Lower lobe of right lung (tissue), 2 donors: ENCODE measurements at regions not wholly inside any gene's neighbourhood (a gene's known extent, or its start where the extent isn't known, plus 50 kb on each side); places are given as distances from the start of the nearest gene placed in this dataset.
"Not testable (repeated sequence)": the region's sequence is repeated elsewhere in the genome, so short reads cannot be mapped to it uniquely, and the experiment has no call there.

Experiments used
- ATAC-seq, 2 donors: fragments of 200-7000 bp; cut with Tn5 transposase; one replicate each; pipeline ENCODE4 v1.9.1; 2020 to 2022; ENCODE audit warnings: mild to moderate bottlenecking in 2 of 2, moderate library complexity in 2 of 2
- DNase-seq: peaks from one replicate; pipeline ENCODE4 v3.0.0-alpha.2; 2020
- H3K27ac ChIP-seq: fragments of 200-600 bp; one replicate; pipeline ENCODE4 v1.8.0; 2022
- H3K27me3 ChIP-seq: fragments of 200-600 bp; one replicate; pipeline ENCODE4 v1.8.0; 2022; ENCODE audit warnings: low read depth
- H3K36me3 ChIP-seq: fragments of 200-600 bp; one replicate; pipeline ENCODE4 v1.8.0; 2022; ENCODE audit warnings: mild to moderate bottlenecking
- H3K4me1 ChIP-seq: fragments of 200-600 bp; one replicate; pipeline ENCODE4 v1.8.0; 2022
- H3K4me3 ChIP-seq: fragments of 200-600 bp; one replicate; pipeline ENCODE4 v1.8.0; 2022; ENCODE audit warnings: mild to moderate bottlenecking
- H3K9me3 ChIP-seq: fragments of 200-600 bp; one replicate; pipeline ENCODE4 v1.8.0; 2022
- CTCF ChIP-seq: fragments of 200-600 bp; IDR thresholded peaks from one replicate; pipeline ENCODE4 v1.8.0; 2022; ENCODE audit warnings: antibody characterized with exemption, mild to moderate bottlenecking
- intact Hi-C: fragments of 100-400 bp; cut with DNase I; formaldehyde crosslinking; loops from one replicate; pipeline ENCODE4 v1.11.0; 2022
- donor health status: DM: no; HTN: yes; CAD: no; lungs with severe emphysema.

GRCh38 chrX:98263135-98263534 lies 1379.4 kb downstream of the RPA4 start:
- no peak for TF ChIP-seq CTCF
- H3K4me1 ChIP-seq, result no peaks in the 10 kb centered on the region
- DNase-seq (no peak), ATAC-seq (no peak)
- H3K4me3 ChIP-seq, result no peak overlapping the region
- no peaks in the 10 kb centered on the region for H3K9me3 ChIP-seq
- no peak overlapping the region for H3K27ac ChIP-seq
- intact Hi-C loops, result no loop called here
- no peaks in the 10 kb centered on the region for H3K27me3 ChIP-seq
- H3K36me3 ChIP-seq, result no peaks in the 10 kb centered on the region

DNA sequence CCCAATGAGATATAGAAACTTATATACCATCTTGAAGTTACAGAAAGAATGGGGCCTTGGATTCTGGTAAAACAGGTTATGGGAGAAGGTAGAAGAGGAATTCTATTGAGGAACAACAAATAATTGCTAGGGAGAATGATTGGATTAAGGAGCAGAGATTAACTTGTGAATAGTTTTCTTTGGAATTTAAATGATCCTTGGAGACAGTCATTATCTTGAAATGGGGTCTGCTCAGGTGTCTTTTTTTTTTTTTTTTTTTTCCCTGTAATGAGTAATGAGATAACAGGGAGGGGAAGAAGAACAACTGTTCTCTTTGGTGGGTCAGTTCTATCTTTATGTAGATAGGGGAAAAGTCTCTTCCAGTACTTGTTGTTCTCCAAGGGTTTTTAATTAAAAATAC lies 1406.0 kb downstream of the RPA4 start:
- no peaks in the 10 kb centered on the region for H3K9me3 ChIP-seq
- intact Hi-C loops, result no loop called here
- TF ChIP-seq CTCF, result no peak
- ATAC-seq (no peak), DNase-seq (no peak)
- no peaks in the 10 kb centered on the region for H3K27me3 ChIP-seq
- H3K27ac ChIP-seq, result no peak overlapping the region
- no peaks in the 10 kb centered on the region for H3K4me1 ChIP-seq
- H3K36me3 ChIP-seq, result no peaks in the 10 kb centered on the region
- H3K4me3 ChIP-seq, result no peak overlapping the region

- ATAC-seq (no peak), DNase-seq (no peak)
- no peaks in the 10 kb centered on the region for H3K27me3 ChIP-seq
- no peak overlapping the region for H3K4me3 ChIP-seq
- TF ChIP-seq CTCF, result no peak
- no peaks in the 10 kb centered on the region for H3K36me3 ChIP-seq
- no peak overlapping the region for H3K27ac ChIP-seq
- intact Hi-C loops, result no loop called here
- H3K9me3 ChIP-seq, result no peaks in the 10 kb centered on the region
- H3K4me1 ChIP-seq, result no peaks in the 10 kb centered on the region
Observed at GRCh38 chrX:98294310-98294709, 1410.6 kb downstream of the RPA4 start.

DNA sequence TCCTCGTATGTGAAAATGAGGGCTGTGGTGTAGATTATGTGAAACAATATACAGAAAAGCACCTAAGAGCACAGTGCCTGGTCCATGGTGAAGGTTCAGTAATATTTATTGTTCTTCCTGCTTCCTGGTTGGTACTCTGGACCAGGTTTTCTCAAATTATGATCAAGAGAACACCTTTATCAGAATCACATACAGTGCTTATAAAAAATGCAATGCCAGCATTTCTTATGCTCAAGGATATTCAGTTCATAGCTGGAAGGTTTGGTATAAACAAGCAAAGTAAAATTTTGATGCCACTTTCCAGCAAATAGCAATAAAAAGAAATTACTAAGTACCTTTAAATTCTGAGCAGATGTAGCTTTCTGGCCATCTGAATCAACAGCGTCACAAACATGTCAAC lies 1412.4 kb downstream of the RPA4 start:
- Histone ChIP-seq H3K36me3 (no peaks in the 10 kb centered on the region), H3K27me3 (no peaks in the 10 kb centered on the region), H3K27ac (no peak overlapping the region), H3K9me3 (no peaks in the 10 kb centered on the region), H3K4me1 (no peaks in the 10 kb centered on the region), H3K4me3 (no peak overlapping the region)
- no peak for DNase-seq
- ATAC-seq, result no peak
- TF ChIP-seq CTCF, result no peak
- intact Hi-C loops, result no loop called here

DNA sequence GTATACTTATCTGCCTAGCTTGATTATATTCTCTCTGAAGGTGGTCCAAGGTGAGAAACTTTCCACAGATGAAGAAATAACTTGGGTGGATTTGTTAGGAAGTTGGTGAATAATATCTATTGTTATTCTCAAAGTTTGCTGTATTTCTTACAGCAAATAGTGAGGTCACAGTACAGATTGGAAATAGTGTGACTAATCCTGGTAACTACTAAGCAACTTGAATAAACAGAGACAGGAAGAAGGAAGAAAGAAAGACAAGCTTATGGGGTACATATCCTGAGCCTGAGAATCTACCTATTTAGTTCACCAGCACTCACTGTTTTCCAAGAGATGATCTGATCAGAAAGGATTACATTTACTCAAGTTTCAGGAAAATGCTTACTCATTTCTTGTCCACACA lies 1416.1 kb downstream of the RPA4 start:
- intact Hi-C loops, result no loop called here
- Histone ChIP-seq H3K9me3 (no peaks in the 10 kb centered on the region), H3K4me3 (no peak overlapping the region), H3K27ac (no peak overlapping the region), H3K36me3 (no peaks in the 10 kb centered on the region), H3K27me3 (no peaks in the 10 kb centered on the region), H3K4me1 (no peaks in the 10 kb centered on the region)
- no peak for ATAC-seq
- TF ChIP-seq CTCF, result no peak
- no peak for DNase-seq

GRCh38 chrX:98300536-98300935 lies 1416.8 kb downstream of the RPA4 start:
- H3K27me3 ChIP-seq, intact Hi-C loops, ATAC-seq: not testable (repeated sequence)

More at GRCh38 chrX:98300536-98300935, 1416.8 kb downstream of the RPA4 start:
- H3K36me3 ChIP-seq, H3K4me1 ChIP-seq, DNase-seq, H3K27ac ChIP-seq, H3K9me3 ChIP-seq, H3K4me3 ChIP-seq: not testable (repeated sequence)
